Endometrial microvascular endothelial cells (primary cell): ENCODE measurements at regions not wholly inside any gene's neighbourhood (a gene's known extent, or its start where the extent isn't known, plus 50 kb on each side); places are given as distances from the start of the nearest gene placed in this dataset.
"Not testable (repeated sequence)": the region's sequence is repeated elsewhere in the genome, so short reads cannot be mapped to it uniquely, and the experiment has no call there.

Source experiments
- in situ Hi-C: cut with HindIII; loops from 2 replicates; pipeline ENCODE4 v1.10.0; 2017; ENCODE audit warnings: low sequenced_read_pairs, low pct_unique_long_range_greater_than_20kb; ENCODE audit errors: inconsistent ontology term

- in situ Hi-C loops, result no loop called here
These were observed 391.8 kb downstream of the PRELID2 start for GRCh38 chr5:145443366-145443765.

- in situ Hi-C loops, result not testable (repeated sequence)
These were observed 392.5 kb downstream of the PRELID2 start for GRCh38 chr5:145442661-145443060.

- in situ Hi-C loops, result no loop called here
These were observed 393.9 kb downstream of the PRELID2 start for GRCh38 chr5:145441228-145441627.

GRCh38 chr5:145437627-145438026, 397.5 kb downstream of the PRELID2 start:
- in situ Hi-C loops, result no loop called here

- in situ Hi-C loops, result no loop called here
These were observed 402.1 kb downstream of the PRELID2 start for GRCh38 chr5:145433077-145433476.

- in situ Hi-C loops, result no loop called here
These were observed 406.0 kb downstream of the PRELID2 start for GRCh38 chr5:145429170-145429569.

GRCh38 chr5:145408048-145408341, 427.1 kb downstream of the PRELID2 start:
- in situ Hi-C loops, result no loop called here

GRCh38 chr5:145407300-145408047, 427.7 kb downstream of the PRELID2 start:
- in situ Hi-C loops, result no loop called here

- in situ Hi-C loops, result no loop called here
These were observed 431.1 kb downstream of the PRELID2 start for GRCh38 chr5:145403992-145404391.

GRCh38 chr5:145396888-145397287, 438.3 kb downstream of the PRELID2 start:
- in situ Hi-C loops, result no loop called here

- in situ Hi-C loops, result not testable (repeated sequence)
These were observed 440.0 kb downstream of the PRELID2 start for GRCh38 chr5:145395151-145395550.

- in situ Hi-C loops, result no loop called here
These were observed 441.7 kb downstream of the PRELID2 start for GRCh38 chr5:145393426-145393825.

GRCh38 chr5:145389047-145389446, 446.1 kb downstream of the PRELID2 start:
- in situ Hi-C loops, result no loop called here

- in situ Hi-C loops, result no loop called here
These were observed 449.9 kb downstream of the PRELID2 start for GRCh38 chr5:145385276-145385675.

- in situ Hi-C loops, result no loop called here
These were observed 456.9 kb downstream of the PRELID2 start for GRCh38 chr5:145378226-145378625.

- in situ Hi-C loops, result no loop called here
These were observed 459.6 kb downstream of the PRELID2 start for GRCh38 chr5:145375521-145375920.

GRCh38 chr5:145365464-145365863, 469.7 kb downstream of the PRELID2 start:
- in situ Hi-C loops, result no loop called here

- in situ Hi-C loops, result no loop called here
These were observed 472.9 kb downstream of the PRELID2 start for GRCh38 chr5:145362266-145362665.

- in situ Hi-C loops, result no loop called here
These were observed 474.2 kb downstream of the PRELID2 start for GRCh38 chr5:145360936-145361335.

GRCh38 chr5:145350513-145350912, 484.6 kb downstream of the PRELID2 start:
- in situ Hi-C loops, result no loop called here

GRCh38 chr5:145347026-145347616, 488.0 kb downstream of the PRELID2 start:
- in situ Hi-C loops, result no loop called here
